Muscle of back (tissue), 3 donors: ENCODE measurements at regions not wholly inside any gene's neighbourhood (a gene's known extent, or its start where the extent isn't known, plus 50 kb on each side); places are given as distances from the start of the nearest gene placed in this dataset.
"Not testable (repeated sequence)": the region's sequence is repeated elsewhere in the genome, so short reads cannot be mapped to it uniquely, and the experiment has no call there.

Source experiments
- DNase-seq, 3 donors: peaks; one replicate each; pipeline versions ENCODE4 v3.0.0 to v3.0.0-alpha.2; 2013

DNA sequence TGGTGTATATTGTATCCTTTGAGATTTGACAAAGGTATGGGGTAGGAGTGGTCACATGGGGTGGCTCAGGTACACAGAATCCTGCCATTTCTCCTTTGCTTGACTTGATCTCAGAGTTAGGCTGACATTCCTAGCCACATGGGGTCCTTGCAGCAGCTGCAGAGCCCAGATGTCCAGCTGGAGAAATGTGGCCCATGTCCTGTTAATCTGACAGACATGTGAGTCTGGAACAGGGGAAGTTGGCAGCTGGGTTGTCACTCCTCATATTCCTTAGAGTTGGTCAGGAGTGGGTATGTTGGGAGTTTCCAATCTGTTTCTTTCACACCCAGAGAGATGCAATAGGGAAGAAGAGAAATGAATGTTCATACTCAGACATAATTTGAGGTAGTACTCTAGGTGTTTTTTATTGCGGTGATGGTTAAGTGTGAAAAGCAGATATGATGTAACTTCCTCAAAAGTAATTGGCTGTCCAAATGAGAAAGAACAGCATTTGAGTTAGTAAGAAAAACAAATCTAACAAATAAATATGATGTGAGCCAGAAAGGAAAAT, 402.6 kb upstream of the MEIS1 start:
- peak in 2 of 3 donors; percentile 37 to 54 for DNase-seq

GRCh38 chr2:66031236-66031635, 403.7 kb upstream of the MEIS1 start:
- peak in 1 of 3 donors; percentile 13 for DNase-seq

- DNase-seq, result no peak
Observed at GRCh38 chr2:66030553-66030952, 404.4 kb upstream of the MEIS1 start.

GRCh38 chr2:66024391-66024790, 410.5 kb upstream of the MEIS1 start:
- no peak for DNase-seq

DNA sequence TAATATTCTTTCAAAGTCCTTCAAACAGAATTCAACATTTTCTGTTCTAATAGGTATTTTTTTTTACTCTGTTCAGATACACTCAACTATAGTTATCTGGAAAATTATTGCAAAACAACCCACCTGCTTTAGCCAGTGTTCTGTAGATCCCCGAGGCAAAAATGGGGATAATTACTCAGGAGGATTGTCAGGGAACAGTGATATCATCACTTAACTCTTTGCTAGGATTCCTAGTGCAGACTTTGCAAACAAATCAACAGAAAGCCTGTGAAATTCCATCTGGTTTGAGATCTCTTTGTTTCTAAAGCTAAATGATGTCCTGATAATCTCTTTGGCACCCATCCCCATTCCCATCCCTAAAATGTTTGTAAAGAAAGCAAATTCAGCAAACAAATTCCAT, 413.6 kb upstream of the MEIS1 start:
- DNase-seq, result no peak

- DNase-seq, result no peak
Observed at GRCh38 chr2:66017763-66018162, 417.2 kb upstream of the MEIS1 start.

DNA sequence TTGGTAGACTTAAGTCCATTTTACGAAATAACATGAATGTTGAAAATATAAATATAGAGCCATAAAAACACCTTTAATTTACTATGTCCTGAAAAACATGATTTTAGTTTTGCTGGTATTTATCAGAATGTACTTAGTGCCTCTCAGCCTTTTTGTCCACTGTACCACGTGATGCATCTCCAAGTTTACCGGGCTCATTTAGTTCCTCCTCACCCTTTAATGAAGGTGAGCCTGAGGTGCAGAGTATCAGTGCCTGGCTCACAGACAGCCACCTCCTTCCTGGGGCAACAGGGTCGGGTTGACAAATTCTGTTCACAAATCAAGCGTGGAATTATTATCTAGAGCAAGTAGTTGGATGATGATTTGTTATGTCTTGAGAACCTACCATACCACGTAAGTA, 420.5 kb upstream of the MEIS1 start:
- DNase-seq, result no peak

GRCh38 chr2:66013456-66013855, 421.5 kb upstream of the MEIS1 start:
- DNase-seq, result no peak

DNA sequence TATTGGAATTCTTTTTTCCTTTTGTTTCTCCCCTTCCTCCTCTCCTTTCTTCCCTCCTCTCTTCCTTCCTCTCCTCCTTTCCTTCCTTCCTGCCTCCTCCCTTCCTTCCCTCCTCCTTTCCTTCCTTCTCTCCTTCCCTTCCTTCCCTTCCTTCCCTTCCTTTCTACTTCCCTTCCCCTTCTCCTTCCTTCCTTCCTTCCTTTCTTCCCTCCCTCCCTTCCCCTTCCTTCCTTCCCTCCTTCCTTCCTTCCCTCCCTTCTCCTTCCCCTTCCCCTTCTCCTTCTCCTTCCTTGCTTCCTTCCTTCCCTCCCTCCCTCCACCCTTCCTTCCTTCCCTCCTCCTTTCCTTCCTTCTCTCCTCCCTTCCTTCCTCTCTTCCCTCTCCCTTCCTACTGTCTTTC, 431.0 kb upstream of the MEIS1 start:
- DNase-seq, result no peak

DNA sequence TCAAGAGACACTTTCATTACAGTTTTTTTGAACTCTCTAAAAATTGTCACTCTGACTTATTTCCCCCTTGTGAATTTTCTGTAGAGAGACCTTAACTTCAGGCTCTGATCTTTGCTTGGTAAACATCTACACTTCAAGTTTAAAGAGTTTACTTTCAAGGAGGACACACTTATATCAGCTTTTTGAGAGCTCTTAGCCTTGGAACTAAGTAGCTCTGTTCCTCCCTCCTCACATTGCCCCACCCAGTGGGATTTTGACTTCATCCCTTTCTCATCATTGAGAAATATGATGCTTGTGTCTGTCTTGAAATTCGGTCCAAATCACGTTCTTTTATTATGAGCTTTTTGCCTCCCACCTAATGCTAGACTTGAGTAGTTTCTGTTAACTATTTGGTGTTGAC, 433.4 kb upstream of the MEIS1 start:
- DNase-seq, result no peak

DNA sequence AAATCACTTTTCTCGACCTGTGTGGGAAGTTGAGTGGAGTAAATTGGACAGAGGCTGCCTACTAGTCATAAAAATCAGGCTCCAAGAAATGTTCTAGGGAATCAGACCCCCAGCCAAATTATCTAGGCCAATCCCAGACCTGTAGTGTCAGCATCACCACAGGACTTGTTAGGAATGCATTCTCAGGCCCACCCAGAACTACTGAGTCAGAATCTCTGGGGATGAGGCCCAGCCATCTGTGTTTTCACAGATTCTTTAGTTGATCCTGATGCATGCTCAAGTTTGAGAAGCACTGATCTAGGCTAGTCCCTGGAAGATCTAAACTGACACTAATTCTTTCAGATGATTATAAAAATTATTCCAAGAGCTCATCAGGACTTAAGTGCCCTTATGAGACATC, 434.0 kb upstream of the MEIS1 start:
- DNase-seq, result no peak

- DNase-seq, result no peak
Observed at GRCh38 chr2:65999796-66000195, 435.1 kb upstream of the MEIS1 start.

DNA sequence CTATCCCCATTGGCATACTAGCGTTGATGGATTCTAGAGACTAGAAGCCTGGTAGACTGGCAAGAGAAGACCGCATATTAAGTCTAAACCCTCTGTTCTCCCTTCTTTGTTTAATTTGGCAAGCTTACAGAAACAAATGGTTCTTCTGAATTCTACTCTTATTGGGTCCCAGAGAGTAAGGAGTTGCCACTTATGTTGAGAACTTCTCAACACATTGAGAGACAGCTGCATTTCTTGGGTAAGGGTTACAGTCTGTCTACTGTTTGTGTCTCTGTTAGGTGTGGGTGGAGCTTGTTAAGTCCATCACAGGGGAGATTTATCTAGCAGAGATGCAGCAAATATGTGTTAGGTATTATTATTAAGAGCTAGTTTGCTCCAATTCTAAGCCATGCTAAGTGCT, 435.8 kb upstream of the MEIS1 start:
- DNase-seq, result no peak

DNA sequence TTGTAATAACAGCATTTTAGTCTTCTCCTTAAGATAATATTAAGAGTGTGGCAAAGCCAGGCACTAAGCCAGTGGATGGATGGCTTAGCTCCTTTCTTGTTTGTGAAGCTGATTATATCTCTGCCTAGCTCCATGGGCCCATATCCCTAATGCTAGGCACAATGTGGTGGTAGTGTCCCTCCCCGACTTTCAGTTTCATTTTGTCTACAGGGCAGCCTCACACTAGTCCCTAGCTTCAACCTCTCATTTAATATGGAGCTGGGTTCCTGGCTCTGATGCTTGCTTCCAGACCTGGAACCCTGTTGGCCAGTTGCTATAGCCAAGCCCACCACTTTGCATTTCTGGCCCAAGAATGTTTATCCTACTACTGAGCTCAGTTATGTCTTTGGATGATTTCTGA, 437.0 kb upstream of the MEIS1 start:
- no peak for DNase-seq

- DNase-seq, result no peak
Observed at GRCh38 chr2:65992198-65992554, 442.7 kb upstream of the MEIS1 start.

DNA sequence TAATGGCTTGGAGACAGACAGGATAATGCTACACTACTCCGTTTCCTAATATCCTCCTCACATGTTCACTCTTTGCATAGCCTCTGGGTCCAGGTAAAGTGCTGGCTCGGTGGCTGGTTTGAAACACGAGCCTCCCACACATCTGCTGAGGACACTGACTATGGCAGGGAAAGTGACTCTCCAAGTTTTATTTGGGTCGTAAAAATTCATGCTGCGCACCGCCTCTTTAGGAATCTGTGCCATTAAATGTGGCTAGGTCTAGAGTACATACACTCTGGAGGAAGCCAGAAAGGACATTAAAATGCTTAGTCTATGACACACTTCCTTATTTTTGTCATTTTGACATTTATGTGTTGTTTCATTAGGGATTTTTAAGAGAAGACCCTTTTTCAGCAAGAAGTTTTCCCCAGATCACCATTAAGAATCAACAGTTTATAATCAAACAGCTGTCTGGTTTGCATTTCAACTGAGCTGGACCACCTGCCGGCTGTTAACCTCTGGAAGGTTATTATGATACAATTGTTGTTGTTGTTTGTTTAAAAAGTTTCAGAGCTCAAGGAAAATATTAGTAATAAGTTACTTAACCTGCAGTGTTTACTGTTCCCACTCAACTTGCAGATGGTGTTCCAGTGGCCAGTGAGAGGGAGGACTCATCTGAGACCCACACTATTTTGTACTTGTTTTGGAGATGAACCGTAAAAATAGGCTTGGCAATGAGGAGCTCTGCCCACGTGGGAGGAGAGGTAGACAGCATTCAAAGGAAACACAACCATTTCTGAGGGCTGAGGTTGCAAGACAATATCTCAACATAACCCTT, 443.3 kb upstream of the MEIS1 start:
- peak; percentile 7 to 80 (median 24) for DNase-seq

GRCh38 chr2:65985986-65986385, 448.9 kb upstream of the MEIS1 start:
- DNase-seq, result no peak

- no peak for DNase-seq
Observed at GRCh38 chr2:65980531-65980930, 454.4 kb upstream of the MEIS1 start.

DNA sequence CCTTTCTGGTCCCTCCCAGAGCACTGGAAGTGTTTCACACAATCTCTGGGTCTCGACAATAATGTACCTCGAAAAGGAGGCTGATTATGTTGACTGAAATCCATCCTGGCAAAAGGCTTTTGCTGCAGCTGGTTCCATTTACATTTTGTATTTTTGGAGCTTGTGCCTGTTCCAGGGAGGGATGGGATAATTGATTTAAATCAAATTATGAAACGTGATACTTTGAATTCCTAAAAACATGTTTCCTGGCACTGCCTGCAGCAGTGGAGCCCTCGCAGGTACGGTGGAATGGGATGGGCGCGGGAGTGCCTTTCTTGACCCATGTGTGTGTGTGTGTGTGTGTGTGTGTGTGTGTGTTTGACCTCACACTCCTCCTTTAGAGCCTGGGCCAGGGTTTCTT, 455.5 kb upstream of the MEIS1 start:
- DNase-seq, result no peak

DNA sequence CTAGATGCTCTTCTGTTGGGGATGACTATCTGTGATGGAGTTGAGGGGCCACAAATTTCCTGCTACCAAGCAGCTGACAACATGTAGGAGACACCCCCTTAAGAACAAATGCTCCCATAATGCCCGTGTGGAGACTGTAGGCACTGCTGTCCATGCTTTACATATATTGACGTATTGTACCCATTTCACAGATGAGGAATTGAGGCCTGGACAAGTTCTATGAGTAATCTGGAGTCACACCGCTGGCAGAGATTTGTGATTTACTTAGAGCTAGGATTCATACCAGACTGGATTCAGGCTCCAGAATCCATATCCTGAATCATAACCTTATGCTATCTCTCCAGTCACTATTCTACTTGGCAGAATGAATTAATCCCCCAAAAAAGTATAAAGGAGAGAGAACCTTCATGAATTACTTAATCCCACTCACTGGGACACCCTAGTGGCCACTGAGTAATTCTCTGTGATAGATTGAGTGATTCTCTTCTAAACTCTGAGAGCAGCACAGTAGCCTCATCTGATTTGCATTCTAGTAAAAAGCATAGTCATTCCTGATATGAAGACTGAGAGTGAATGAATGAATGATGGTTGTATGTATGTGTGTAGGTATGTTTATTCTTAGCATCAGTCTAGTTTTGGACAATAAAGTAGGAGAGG, 460.7 kb upstream of the MEIS1 start:
- no peak for DNase-seq

- DNase-seq, result no peak
Observed at GRCh38 chr2:65969161-65969560, 465.8 kb upstream of the MEIS1 start.

DNA sequence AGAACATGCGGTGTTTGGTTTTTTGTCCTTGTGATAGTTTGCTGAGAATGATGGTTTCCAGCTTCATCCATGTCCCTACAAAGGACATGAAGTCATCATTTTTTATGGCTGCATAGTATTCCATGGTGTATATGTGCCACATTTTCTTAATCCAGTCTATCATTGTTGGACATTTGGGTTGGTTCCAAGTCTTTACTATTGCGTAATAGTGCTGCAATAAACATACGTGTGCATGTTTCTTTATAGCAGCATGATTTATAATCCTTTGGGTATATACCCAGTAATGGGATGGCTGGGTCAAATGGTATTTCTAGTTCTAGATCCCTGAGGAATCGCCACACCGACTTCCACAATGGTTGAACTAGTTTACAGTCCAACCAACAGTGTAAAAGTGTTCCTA, 471.6 kb upstream of the MEIS1 start:
- not testable (repeated sequence) for DNase-seq

DNA sequence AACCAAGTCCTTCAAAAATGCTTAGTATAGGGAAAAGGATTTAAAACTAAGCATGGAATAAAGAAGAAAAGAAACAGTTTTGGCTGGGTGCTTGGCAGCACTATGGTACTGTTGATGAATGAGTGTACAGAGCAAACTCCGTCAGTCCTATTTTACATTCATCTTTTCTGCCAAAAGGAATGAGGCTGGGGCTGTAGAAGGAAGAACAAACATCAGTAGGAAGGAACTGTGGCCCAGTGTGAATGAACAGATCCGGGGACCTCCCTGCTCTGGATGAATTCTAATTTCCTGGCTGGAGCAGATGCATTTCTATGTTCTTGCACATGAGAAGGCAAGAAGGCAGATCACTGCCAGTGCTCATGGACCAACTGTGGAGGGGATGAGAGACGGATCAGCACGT, 474.0 kb upstream of the MEIS1 start:
- peak in 1 of 3 donors; percentile 16 for DNase-seq
